NOMO-1 (cell line): ENCODE measurements at regions not wholly inside any gene's neighbourhood (a gene's known extent, or its start where the extent isn't known, plus 50 kb on each side); places are given as distances from the start of the nearest gene placed in this dataset.
"Not testable (repeated sequence)": the region's sequence is repeated elsewhere in the genome, so short reads cannot be mapped to it uniquely, and the experiment has no call there.

Experiments used
- DNase-seq, 2 experiments: peaks; one replicate each; lab custom pipeline; 2025; ENCODE audit not compliant: unreplicated experiment in 2 of 2; lab: John Stamatoyannopoulos, UW

DNA sequence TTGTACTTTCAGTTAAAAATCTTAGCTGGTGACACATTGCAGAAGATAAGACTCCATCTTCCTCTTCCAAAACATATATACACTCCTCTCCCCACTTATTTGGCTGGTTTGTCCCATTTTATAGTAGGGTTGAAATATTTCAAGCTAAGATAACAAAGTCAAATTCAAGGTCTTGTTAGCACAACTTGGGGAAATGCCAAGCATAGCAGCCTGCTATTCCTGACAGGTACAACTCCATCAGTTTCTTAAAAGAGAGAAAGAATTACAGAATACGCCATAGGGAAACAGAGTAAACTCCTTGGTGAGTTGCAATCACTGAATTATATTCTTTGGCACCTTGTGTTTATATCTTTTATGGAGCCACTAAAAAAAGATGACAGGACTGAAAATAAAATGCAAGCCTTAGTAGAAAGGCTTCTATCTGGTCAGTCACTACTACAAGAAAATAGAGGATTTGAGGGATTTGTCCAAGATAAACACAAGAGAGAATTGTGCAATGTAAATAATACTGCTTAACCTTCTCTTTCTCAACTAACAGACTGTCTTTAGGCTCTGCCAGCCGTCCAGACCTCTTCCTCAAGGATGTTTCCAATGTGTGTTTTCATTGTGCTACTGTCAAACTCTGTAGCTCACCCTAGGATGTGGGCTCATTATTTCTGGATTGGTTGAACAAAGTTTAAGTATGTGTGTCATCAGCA, 170.3 kb downstream of the VEGFC start:
- no peak for DNase-seq

DNA sequence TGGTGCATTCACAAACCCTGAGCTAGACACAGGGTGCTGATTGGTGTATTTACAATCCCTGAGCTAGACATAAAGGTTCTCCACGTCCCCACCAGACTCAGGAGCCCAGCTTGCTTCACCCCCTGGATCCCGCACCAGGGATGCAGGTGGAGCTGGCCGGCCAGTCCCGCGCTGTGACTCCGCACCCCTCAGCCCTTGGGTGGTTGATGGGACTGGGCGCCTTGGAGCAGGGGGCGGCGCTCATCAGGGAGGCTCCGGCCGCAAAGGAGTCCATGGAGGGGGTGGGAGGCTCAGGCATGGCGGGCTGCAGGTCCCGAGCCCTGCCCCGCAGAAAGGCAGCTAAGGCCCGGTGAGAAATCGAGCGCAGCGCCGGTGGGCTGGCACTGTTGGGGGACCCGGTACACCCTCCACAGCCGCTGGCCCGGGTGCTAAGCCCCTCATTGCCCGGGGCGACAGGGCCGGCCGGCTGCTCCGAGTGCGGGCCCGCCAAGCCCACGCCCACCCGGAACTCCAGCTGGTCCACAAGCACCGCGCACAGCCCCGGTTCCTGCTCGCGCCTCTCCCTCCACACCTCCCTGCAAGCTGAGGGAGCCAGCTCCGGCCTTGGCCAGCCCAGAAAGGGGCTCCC, 167.6 kb downstream of the VEGFC start:
- not testable (repeated sequence) for DNase-seq

DNA sequence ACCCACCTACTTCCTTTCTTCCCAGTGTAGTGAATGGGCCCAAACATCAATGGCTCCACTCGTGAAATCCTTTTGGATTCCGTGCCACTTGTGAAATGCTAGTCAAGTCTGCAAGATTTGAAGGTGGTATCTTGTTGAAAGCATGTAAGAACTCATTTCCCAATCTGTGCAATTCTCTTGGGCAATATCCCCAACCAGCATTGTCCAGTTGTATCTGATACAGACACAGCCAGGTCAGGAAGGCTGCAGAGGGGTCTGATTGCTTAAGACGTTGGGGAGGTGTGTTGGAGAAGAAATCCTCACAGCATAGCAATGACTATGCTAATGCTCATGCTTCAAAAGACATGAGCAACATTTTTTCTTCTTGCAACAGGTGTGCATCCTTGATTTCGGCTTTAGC, 164.8 kb downstream of the VEGFC start:
- DNase-seq = no peak

DNA sequence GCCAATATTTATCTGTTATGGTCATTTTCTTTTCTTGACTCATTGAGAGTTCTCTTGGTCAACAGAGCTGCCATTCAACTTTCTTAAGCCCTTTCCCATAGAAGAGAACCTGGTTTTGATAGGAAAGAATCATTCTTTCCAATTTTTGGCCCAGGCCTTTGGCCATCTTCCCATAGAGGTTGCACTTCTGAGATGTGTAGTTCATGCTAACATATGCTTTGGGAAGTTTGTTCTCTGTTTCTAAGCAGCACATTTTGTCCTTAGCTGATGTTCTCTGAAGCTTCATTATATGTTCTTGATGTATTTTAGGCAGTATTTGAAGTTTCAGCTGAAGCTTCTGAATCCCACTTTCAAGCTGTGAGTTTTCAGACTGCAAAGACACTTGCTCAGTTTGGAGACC, 161.1 kb downstream of the VEGFC start:
- DNase-seq = no peak
